KBM-7 (cell line): ENCODE measurements at regions not wholly inside any gene's neighbourhood (a gene's known extent, or its start where the extent isn't known, plus 50 kb on each side); places are given as distances from the start of the nearest gene placed in this dataset.
"Not testable (repeated sequence)": the region's sequence is repeated elsewhere in the genome, so short reads cannot be mapped to it uniquely, and the experiment has no call there.

Experiments
- DNase-seq: peaks from one replicate; pipeline ENCODE4 v3.0.0-alpha.2; 2015
- in situ Hi-C: fragments of 300-500 bp; cut with MboI; formaldehyde crosslinking; loops from 2 replicates; pipeline ENCODE4 v1.14.3; 2020; ENCODE audit warnings: low sequenced_read_pairs, low pct_unique_long_range_greater_than_20kb, mixed read lengths

DNA sequence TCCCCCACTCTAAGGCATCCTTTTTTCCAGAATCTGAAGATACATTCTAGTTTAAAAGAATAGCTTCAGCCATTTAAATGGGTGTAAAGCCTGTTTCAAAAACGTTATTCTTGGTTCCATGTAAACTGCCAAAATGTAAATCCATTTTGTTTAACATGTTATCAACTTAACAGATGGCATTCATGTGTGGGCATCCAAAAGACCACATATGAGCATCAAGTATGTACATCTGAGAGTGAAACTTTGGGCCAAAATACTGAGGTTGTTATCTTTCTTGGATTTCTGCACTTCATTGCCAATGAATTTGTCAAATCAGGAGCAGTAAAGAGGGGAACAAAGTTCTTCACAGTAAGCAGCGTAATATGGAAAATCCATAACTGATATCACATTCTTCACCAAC, 395.4 kb downstream of the ZNF804A start:
- no peak for DNase-seq
- in situ Hi-C loops = no loop called here

DNA sequence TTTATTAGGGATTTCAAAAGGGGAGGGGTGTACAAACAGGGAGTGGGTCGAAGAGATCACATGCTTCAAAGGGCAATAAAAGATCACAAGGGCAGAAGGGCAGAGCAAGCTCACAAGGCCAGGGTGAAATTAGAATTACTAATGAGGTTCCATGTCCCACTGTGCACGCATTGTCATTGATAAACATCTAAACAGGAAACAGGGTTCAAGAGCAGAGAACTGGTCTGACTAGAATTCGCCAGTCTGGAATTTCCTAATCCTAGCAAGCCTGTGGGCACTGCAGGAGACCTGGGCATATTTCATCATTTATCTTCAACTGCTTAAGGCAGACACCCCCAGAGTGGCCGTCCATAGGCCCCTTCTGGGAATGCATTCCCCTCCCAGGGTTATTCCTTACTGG, 408.2 kb downstream of the ZNF804A start:
- in situ Hi-C loops = no loop called here
- no peak for DNase-seq

- in situ Hi-C loops = no loop called here
- no peak for DNase-seq
These were observed 414.3 kb downstream of the ZNF804A start for GRCh38 chr2:185012643-185013042.

GRCh38 chr2:185014076-185014475, 415.7 kb downstream of the ZNF804A start:
- in situ Hi-C loops = no loop called here
- DNase-seq = no peak

DNA sequence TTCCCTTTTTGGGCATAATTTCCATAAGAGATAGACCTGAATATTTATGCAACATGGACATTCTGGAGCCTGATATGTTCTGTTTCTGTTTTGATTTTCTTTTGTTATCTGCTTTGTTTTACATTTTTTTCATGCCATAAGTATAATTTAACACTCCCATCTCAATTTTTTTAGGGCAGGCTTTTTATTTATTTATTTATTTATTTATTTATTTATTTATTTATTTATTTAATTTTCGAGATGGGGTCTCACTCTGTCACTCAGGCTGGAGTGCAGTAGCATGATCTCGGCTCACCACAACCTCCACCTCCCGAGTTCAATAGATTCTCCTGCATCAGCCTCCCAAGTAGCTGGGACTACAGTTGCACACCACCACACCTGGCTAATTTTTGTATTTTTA, 427.6 kb downstream of the ZNF804A start:
- DNase-seq, in situ Hi-C loops: not testable (repeated sequence)

DNA sequence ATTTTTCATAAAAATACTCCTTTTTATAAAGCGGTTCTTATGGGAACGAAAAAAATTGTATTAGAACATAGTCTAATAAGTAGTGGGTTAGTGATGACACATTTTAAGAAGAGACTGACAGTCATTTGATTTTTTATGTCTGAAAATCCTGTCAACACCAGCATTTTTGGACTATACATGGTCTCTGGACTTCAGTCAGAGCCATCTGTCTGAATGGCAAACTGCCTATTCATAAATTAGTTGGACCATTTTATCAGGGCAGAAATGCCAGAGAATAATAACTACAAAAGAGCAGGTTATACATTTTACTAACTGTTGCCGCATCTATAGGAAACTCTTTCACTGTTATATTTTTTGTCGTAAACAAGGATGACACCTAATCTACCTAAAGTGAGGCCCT, 437.6 kb downstream of the ZNF804A start:
- in situ Hi-C loops = no loop called here
- no peak for DNase-seq

DNA sequence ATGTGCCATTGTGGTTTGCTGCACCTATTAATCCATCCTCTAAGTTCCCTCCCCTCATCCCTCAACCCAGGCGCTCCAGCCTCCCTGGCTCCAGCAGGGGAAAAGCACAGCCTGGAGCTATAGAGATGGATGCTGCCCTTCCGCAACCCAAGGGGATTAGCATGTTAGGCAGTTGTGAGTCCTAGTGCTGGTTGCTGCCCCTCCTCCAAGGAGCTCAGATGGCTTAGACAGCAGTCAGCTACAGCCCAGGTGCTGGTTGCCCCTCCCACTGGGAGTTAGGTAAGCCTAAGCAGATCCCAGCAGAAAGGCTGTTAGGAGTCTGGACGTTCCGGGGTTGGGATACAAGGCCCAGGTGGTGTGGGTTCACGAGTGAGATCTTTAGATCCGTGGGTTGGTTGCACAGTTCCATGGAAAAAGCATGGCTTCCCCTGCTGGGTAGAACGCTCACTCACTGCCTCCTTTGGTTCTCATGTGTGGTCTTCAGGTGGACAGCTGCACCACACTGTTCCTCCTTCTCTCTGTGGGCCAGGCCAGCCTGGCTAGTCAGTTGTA, 446.1 kb downstream of the ZNF804A start:
- in situ Hi-C loops = no loop called here
- no peak for DNase-seq

DNA sequence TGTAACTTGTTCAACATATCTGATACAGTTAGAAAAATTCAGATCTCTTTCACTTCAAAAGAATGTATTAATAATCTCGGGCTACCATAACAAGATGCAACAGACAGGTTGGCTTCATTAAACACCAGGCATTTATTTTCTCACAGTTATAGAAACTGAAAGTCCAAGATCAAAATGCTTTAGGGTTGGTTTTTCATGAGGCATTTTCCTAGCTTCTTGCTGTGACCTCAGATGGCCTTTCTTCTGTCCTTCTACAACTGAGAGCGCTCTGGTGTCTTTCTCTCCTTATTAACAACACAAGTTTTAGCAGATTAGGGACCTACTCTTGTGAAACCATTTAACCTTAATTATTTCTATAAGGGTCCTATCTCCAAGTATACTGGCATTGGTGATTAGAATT, 452.5 kb downstream of the ZNF804A start:
- DNase-seq = no peak
- in situ Hi-C loops = no loop called here

DNA sequence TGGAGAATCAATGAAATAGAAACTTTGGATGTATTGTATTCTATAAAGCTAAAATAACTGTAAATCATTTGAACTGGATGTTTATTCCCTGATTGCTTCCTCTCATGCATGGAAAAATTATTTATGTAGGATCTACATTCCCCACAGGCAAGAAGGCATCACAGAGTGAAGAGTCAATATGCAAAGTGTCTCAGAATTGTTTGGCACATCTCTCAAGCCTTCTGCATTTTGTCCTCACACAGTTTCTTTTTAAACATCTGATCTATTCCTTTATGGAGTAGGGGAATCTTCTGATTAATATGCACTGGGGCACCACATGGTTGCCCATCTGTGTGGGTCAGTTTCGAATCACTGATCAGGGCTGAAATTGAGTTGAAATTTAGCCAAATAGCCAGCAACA, 465.4 kb downstream of the ZNF804A start:
- in situ Hi-C loops = no loop called here
- DNase-seq = no peak

DNA sequence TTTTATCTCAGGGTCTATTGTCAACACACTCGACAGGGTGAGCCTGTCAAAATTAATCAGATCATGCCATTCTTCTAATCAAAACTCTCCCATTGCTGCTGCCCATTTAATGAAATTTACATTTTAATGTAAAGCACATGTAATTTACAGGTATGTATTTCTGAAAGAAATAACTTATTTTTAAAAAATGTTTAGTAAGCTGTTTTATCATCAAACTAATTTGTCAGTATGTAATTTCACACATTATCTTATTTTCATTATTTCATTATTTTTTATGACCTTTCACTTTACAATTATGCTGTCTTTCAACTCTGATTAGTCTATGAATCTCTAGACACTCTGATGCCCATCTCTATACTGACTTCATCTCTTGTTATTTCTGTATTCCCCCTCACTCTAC, 467.8 kb downstream of the ZNF804A start:
- in situ Hi-C loops = no loop called here
- DNase-seq = no peak

DNA sequence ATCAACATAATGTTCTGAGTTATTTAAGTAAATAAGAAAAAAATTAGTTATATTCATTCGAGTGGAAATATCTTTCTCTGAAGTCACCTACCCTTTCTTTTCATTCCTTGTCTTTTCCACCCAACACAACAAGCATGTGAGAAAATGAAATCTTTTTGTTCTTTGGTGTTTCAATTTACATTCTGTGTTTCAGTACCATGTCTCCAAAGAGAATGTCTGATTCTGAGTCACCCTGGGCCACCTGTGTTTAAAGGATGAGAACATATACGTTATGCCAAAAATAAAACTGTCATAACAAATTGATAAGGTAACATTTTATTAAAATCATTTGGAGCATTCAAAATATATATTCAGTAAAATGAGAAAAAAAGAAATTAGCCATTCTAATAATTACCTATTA, 470.8 kb downstream of the ZNF804A start:
- DNase-seq = no peak
- in situ Hi-C loops = no loop called here

DNA sequence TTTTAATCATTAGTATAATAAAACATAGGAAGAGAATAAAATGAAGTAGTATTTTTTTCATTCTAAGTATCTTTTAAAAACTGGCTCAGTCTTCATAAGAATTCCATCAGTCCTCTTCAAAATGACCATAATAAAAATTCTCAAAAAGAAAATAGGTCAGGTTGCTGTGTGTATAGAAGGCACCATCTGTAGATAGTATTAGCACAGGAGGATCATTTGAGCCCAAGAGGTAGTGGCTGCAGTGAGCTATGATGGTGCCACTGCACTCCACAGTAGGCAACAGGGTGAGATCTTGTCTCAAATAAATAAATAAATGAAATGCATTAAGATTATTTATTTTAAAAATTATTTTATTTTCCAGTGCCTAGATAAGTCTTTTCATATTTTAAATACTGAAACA, 475.8 kb downstream of the ZNF804A start:
- in situ Hi-C loops = no loop called here
- DNase-seq = no peak

- in situ Hi-C loops = no loop called here
- DNase-seq = no peak
These were observed 484.4 kb downstream of the ZNF804A start for GRCh38 chr2:185082749-185083148.

DNA sequence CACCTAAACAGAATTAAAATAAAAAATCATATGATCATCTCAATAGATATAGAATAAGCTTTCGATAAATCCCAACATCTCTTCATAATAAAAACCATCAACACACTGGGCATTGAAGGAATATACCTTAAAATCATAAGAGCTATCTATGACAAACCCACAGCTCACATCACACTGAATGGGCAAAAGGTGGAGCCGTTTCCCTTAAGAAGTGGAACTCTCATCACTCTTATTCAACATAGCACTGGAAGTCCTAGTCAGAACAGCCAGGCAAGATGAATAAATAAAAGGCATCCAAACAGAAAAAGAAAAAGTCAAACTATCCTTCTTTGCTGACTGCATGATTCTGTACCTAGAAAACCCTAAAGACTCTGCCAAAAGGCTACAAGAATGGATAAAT, 510.3 kb downstream of the ZNF804A start:
- no peak for DNase-seq
- in situ Hi-C loops = no loop called here

DNA sequence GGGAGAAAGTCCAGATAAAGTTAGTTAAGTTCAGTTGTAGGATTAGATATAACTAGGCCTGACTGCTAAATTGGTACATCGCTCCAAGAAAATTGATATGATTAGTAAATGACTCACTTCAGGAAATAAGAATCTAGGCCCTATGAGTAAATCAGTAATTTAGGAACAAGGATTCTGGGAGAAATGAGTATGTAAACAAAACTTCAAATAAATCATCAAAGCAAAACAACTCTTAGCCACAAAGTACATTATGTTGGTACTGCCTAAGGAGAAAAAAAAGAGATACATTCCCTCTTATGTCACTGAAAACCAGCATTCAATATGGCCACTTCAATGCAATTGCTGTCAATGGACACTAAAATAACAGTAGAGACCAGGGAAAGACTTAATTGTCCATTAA, 529.1 kb downstream of the ZNF804A start:
- no peak for DNase-seq
- in situ Hi-C loops = no loop called here

- DNase-seq = no peak
- in situ Hi-C loops = no loop called here
These were observed 530.0 kb downstream of the ZNF804A start for GRCh38 chr2:185128346-185128745.

GRCh38 chr2:185128996-185129395, 530.7 kb downstream of the ZNF804A start:
- DNase-seq = no peak
- in situ Hi-C loops = no loop called here

- in situ Hi-C loops = no loop called here
- DNase-seq = no peak
These were observed 532.4 kb downstream of the ZNF804A start for GRCh38 chr2:185130685-185131084.

- no peak for DNase-seq
- in situ Hi-C loops = no loop called here
These were observed 534.2 kb downstream of the ZNF804A start for GRCh38 chr2:185132501-185133041.

DNA sequence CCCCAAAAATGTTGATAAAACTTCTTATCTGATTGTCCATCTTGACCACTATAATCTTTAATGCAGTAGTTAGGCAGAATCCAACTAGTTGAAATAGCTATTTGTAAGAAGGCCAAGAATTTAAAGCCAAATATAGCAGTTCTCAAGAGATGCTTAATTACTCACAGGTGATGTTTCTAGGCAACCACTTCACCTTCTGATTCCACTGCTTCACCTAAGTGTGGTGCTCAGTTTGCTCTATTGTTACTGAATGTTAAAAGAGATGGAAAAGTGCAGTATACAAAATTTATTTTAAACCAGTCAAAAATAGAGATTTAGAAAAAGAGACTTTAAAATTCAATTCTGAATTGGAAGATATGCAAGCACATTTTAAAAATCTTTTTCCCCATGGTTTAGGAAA, 539.4 kb downstream of the ZNF804A start:
- DNase-seq = no peak
- in situ Hi-C loops = no loop called here

- in situ Hi-C loops = no loop called here
- DNase-seq = no peak
These were observed 544.3 kb downstream of the ZNF804A start for GRCh38 chr2:185142677-185143076.
